Endothelial cell of hepatic sinusoid (primary cell): ENCODE measurements at regions not wholly inside any gene's neighbourhood (a gene's known extent, or its start where the extent isn't known, plus 50 kb on each side); places are given as distances from the start of the nearest gene placed in this dataset.
"Not testable (repeated sequence)": the region's sequence is repeated elsewhere in the genome, so short reads cannot be mapped to it uniquely, and the experiment has no call there.

Experiments used
- in situ Hi-C: cut with HindIII; loops from 2 replicates; pipeline ENCODE4 v1.10.0; 2017; ENCODE audit warnings: low sequenced_read_pairs

GRCh38 chr20:50323777-50324775, 133.4 kb downstream of the CEBPB start:
- in situ Hi-C loops, result loop anchor here (5.0 kb wide), 4 partner anchors 42 to 123 kb away; no protein-coding TSS in a partner anchor

GRCh38 chr20:50325215-50325614, 134.6 kb downstream of the CEBPB start:
- in situ Hi-C loops, result loop anchor here (5.0 kb wide), 1 partner anchor 103 kb away; no protein-coding TSS in a partner anchor

GRCh38 chr20:50325651-50326050, 135.0 kb downstream of the CEBPB start:
- in situ Hi-C loops, result loop anchor here (5.0 kb wide), 1 partner anchor 103 kb away; no protein-coding TSS in a partner anchor

- in situ Hi-C loops, result loop anchor here (5.0 kb wide), 1 partner anchor 105 kb away; no protein-coding TSS in a partner anchor
These were observed 137.0 kb downstream of the CEBPB start for GRCh38 chr20:50327666-50328065.

GRCh38 chr20:50328222-50328979, 137.8 kb downstream of the CEBPB start:
- in situ Hi-C loops, result loop anchor here (5.0 kb wide), 1 partner anchor 106 kb away; no protein-coding TSS in a partner anchor

GRCh38 chr20:50328996-50329898, 138.6 kb downstream of the CEBPB start:
- in situ Hi-C loops, result loop anchor here (5.0 kb wide), 1 partner anchor 107 kb away; no protein-coding TSS in a partner anchor

- in situ Hi-C loops, result loop anchor here (5.0 kb wide), 1 partner anchor 108 kb away; no protein-coding TSS in a partner anchor
These were observed 139.4 kb downstream of the CEBPB start for GRCh38 chr20:50329981-50330503.

GRCh38 chr20:50330504-50331313, 140.1 kb downstream of the CEBPB start:
- in situ Hi-C loops, result no loop called here

GRCh38 chr20:50331469-50332363, 141.1 kb downstream of the CEBPB start:
- in situ Hi-C loops, result no loop called here

- in situ Hi-C loops, result no loop called here
These were observed 141.9 kb downstream of the CEBPB start for GRCh38 chr20:50332491-50332980.

GRCh38 chr20:50333131-50333670, 142.6 kb downstream of the CEBPB start:
- in situ Hi-C loops, result no loop called here

- in situ Hi-C loops, result no loop called here
These were observed 143.2 kb downstream of the CEBPB start for GRCh38 chr20:50333812-50334211.

- in situ Hi-C loops, result not testable (repeated sequence)
These were observed 143.9 kb downstream of the CEBPB start for GRCh38 chr20:50334512-50334911.

GRCh38 chr20:50335105-50335504, 144.5 kb downstream of the CEBPB start:
- in situ Hi-C loops, result no loop called here

GRCh38 chr20:50335866-50336265, 145.2 kb downstream of the CEBPB start:
- in situ Hi-C loops, result no loop called here

- in situ Hi-C loops, result no loop called here
These were observed 146.0 kb downstream of the CEBPB start for GRCh38 chr20:50336661-50337060.
